Tibial artery (tissue), 4 donors: ENCODE measurements at regions not wholly inside any gene's neighbourhood (a gene's known extent, or its start where the extent isn't known, plus 50 kb on each side); places are given as distances from the start of the nearest gene placed in this dataset.
"Not testable (repeated sequence)": the region's sequence is repeated elsewhere in the genome, so short reads cannot be mapped to it uniquely, and the experiment has no call there.

Source experiments
- DNase-seq, 2 donors: peaks; one replicate each; pipeline ENCODE4 v3.0.0-alpha.2; 2019
- H3K27ac ChIP-seq, 2 donors: fragments of 200-600 bp; sonication (generic) in 1 of 2; 1 replicate in 1 of 2; 2 replicates in 1 of 2; pipeline ENCODE4 v1.5.1; 2018 to 2019; ENCODE audit warnings: mild to moderate bottlenecking in 1 of 2
- H3K27me3 ChIP-seq, 2 donors: fragments of 200-600 bp; sonication (generic) in 1 of 2; one replicate each; pipeline versions ENCODE4 v1.5.1 to v1.6.0; 2016 to 2019
- H3K36me3 ChIP-seq, 3 donors: fragments of 200-600 bp; sonication (generic) in 2 of 3; one replicate each; pipeline ENCODE4 v1.5.1; 2016 to 2019; ENCODE audit warnings: mild to moderate bottlenecking in 2 of 3
- H3K4me1 ChIP-seq, 4 donors: fragments of 200-600 bp; sonication (generic) in 2 of 4; 1 replicate in 3 of 4; 2 replicates in 1 of 4; pipeline ENCODE4 v1.5.1; 2016 to 2019
- H3K4me3 ChIP-seq, 2 donors: fragments of 200-600 bp; sonication (generic) in 1 of 2; 1 replicate in 1 of 2; 2 replicates in 1 of 2; pipeline ENCODE4 v1.5.1; 2018 to 2019; ENCODE audit warnings: mild to moderate bottlenecking in 2 of 2
- H3K9me3 ChIP-seq, 3 donors: fragments of 200-600 bp; sonication (generic) in 1 of 3; one replicate each; pipeline ENCODE4 v1.5.1; 2016 to 2019
- intact Hi-C: fragments of 100-400 bp; cut with DNase I; formaldehyde crosslinking; loops from one replicate; pipeline ENCODE4 v1.15.0; 2023; ENCODE audit warnings: low total_unique reads
- TF ChIP-seq, protein P1 (sequence below), 2 experiments: fragments of 200-600 bp in 1 of 2; fragments of 450-650 bp in 1 of 2; IDR thresholded peaks; one replicate each; pipeline ENCODE4 v1.5.1; 2017 to 2019; ENCODE audit warnings: antibody characterized with exemption in 2 of 2, mild to moderate bottlenecking in 1 of 2, moderate library complexity in 1 of 2

DNA sequence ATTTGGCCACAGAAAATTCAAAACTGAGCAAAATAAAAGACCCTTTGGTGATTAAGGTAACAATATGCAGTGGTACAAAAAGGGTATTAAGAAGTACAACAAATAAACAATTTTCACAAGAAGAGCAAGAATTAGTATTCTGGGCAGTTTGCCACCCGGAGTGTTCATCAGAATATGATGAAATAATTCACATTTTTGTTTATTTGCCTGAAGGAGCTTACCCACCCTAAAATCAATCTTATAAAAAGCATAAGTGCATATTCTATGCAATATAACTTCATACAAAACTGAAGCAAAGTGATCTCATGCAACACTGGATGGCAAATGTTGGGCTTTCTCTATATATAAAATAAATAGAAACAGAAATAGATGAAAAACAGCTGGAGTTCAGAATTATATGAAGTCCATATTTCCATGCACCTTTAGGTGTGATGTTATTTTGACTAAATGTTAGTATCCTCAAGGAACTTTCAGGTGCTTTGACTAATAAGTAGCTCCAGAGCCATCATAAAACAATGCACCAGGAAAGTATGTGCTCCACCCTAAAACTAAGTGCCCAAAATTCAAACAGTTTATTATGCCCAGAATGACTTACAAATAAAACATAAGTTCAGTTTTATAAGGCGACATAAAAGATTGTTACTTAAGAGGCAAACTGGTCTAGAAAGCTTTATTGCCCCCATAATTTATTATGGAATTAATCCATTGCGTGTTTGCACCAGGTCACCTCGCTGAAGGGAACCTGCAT, 474.3 kb downstream of the SEMA3D start:
- TF ChIP-seq, protein P1, sequence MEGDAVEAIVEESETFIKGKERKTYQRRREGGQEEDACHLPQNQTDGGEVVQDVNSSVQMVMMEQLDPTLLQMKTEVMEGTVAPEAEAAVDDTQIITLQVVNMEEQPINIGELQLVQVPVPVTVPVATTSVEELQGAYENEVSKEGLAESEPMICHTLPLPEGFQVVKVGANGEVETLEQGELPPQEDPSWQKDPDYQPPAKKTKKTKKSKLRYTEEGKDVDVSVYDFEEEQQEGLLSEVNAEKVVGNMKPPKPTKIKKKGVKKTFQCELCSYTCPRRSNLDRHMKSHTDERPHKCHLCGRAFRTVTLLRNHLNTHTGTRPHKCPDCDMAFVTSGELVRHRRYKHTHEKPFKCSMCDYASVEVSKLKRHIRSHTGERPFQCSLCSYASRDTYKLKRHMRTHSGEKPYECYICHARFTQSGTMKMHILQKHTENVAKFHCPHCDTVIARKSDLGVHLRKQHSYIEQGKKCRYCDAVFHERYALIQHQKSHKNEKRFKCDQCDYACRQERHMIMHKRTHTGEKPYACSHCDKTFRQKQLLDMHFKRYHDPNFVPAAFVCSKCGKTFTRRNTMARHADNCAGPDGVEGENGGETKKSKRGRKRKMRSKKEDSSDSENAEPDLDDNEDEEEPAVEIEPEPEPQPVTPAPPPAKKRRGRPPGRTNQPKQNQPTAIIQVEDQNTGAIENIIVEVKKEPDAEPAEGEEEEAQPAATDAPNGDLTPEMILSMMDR (IDR thresholded peaks at IDR 0.05) = no peak
- Histone ChIP-seq H3K36me3 (no peaks in the 10 kb centered on the region), H3K9me3 (no peaks in the 10 kb centered on the region), H3K4me3 (no peak overlapping the region), H3K4me1 (no peaks in the 10 kb centered on the region), H3K27ac (no peak overlapping the region), H3K27me3 (no peaks in the 10 kb centered on the region)
- no peak for DNase-seq
- intact Hi-C loops = no loop called here

DNA sequence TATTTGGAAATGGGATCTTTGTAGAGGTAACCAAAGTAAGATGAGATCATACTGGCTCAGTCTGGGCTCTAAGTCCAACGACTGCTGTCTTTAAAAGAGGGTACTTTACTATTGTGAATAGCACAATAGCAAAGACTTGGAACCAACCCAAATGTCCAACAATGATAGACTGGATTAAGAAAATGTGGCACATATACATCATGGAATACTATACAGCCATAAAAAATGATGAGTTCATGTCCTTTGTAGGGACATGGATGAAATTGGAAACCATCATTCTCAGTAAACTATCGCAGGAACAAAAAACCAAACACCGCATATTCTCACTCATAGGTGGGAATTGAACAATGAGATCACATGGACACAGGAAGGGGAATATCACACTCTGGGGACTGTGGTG, 476.3 kb downstream of the SEMA3D start:
- intact Hi-C loops, H3K9me3 ChIP-seq, DNase-seq, H3K27me3 ChIP-seq, H3K36me3 ChIP-seq, H3K27ac ChIP-seq, H3K4me1 ChIP-seq, H3K4me3 ChIP-seq: not testable (repeated sequence)

DNA sequence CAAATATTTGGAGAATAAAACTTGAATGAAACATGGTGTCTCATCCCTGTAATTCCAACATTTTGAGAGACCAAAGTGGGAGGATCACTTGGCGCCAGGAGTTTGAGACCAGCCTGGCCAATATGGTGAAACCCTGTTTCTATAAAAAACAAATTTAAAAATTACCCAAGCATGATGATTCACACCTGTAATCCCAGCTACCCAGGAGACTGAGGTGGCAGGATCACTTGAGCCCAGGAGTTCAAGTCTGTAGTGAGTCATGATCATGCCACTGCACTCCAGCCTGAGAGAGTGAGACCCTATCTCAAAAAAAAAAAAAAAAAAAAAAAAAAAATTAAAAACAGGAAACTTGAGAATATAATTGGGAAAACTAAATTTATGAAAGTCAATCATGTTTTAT, 481.1 kb downstream of the SEMA3D start:
- Histone ChIP-seq H3K36me3 (no peaks in the 10 kb centered on the region), H3K4me3 (no peak overlapping the region), H3K9me3 (no peaks in the 10 kb centered on the region), H3K4me1 (peaks cover 0 to 12% (median 0%) of the 10 kb centered on the region in 4 donors), H3K27ac (no peak overlapping the region), H3K27me3 (no peaks in the 10 kb centered on the region)
- no peak for DNase-seq
- TF ChIP-seq, protein P1 (IDR thresholded peaks at IDR 0.05) = no peak
- intact Hi-C loops = no loop called here

DNA sequence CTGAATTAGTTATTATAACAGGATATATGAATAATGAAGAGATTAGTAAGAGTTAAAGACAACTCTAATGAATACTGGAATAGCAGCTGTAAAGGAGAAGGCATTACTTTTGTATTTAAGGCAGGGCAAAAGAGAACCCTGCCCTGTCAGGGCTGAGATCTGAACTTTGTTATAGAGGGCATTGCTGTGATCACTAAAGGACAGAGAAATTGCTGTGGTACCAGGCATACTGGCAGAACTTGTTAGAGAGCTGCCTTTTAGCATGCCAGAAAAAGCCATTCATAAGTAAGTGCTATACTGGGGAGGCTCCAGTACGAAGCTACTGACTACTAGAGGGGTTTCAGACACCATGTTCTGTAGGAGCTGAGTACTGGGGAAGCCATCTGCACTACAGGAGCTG, 481.8 kb downstream of the SEMA3D start:
- intact Hi-C loops = no loop called here
- H3K27me3 ChIP-seq = no peaks in the 10 kb centered on the region
- DNase-seq = no peak
- no peaks in the 10 kb centered on the region for H3K9me3 ChIP-seq
- H3K4me3 ChIP-seq = no peak overlapping the region
- peaks cover 0 to 12% (median 0%) of the 10 kb centered on the region in 4 donors for H3K4me1 ChIP-seq
- TF ChIP-seq, protein P1 (IDR thresholded peaks at IDR 0.05) = no peak
- H3K36me3 ChIP-seq = no peaks in the 10 kb centered on the region
- no peak overlapping the region for H3K27ac ChIP-seq

DNA sequence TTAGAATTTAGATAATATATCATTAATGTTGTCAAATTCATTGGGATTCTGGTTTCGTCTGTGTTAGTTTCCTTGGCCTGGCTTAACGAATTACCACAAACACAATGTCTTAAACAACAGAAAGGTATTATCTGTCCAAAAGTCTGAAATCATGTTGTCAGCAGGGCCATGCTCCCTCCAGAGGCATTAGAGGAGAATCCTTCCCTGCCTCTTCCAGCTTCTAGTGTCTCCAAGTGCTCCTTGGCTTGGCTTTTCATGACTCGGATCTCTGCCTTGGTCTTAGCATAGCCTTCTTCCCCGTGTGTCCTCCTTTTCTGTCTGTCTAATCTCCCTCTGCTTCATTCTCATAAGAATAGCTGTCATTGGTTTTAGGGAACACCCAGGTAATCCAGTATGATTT, 482.5 kb downstream of the SEMA3D start:
- H3K4me1 ChIP-seq = peaks cover 0 to 12% (median 0%) of the 10 kb centered on the region in 4 donors
- TF ChIP-seq, protein P1 (IDR thresholded peaks at IDR 0.05) = no peak
- intact Hi-C loops = no loop called here
- H3K27me3 ChIP-seq = no peaks in the 10 kb centered on the region
- H3K36me3 ChIP-seq = no peaks in the 10 kb centered on the region
- DNase-seq = no peak
- H3K27ac ChIP-seq = no peak overlapping the region
- no peaks in the 10 kb centered on the region for H3K9me3 ChIP-seq
- no peak overlapping the region for H3K4me3 ChIP-seq

DNA sequence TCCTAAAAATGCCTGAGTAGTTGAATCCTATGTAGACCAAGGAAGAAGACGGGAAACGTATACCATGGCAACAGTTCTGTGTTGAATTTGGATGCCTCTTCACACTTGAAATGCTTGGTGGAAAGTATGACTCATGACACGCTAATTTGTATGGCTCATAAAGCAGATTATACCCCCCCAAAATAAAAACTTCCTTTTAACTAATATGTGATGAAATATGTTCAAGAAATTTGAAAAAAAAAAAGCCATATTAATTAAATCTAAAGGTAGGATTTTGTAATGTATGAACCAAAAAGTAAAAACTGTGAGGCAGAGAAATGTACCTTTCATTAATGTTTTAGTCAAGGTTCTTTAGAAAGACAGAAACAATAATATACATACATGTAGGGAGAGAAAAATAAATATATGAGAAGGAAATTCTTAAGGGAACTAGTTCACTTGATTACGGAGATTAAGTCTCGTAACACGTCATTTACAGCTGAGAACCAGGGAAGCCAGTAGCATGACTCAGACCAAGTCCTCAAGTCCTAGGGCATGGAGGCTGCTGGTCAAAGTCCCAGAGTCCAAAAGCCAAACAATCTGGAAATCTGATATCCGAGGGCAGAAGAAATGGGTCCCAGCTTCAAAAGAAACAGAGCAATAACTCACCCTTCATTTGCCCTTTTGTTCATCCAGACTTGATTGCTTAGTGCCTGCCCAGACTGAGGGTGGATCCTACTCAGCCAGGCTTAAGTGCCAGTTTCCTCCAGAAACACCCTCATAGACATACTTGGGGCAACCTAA, 485.1 kb downstream of the SEMA3D start:
- peak overlapping the region in 1 of 2 donors; percentile 8 for H3K27ac ChIP-seq
- H3K4me3 ChIP-seq = no peak overlapping the region
- no peaks in the 10 kb centered on the region for H3K36me3 ChIP-seq
- intact Hi-C loops = no loop called here
- H3K27me3 ChIP-seq = no peaks in the 10 kb centered on the region
- H3K9me3 ChIP-seq = no peaks in the 10 kb centered on the region
- H3K4me1 ChIP-seq = peaks cover 0 to 12% (median 0%) of the 10 kb centered on the region in 4 donors
- peak in 1 of 2 donors; percentile 63 for DNase-seq
- TF ChIP-seq, protein P1 (IDR thresholded peaks at IDR 0.05) = no peak
